H1 (cell line): ENCODE measurements at regions not wholly inside any gene's neighbourhood (a gene's known extent, or its start where the extent isn't known, plus 50 kb on each side); places are given as distances from the start of the nearest gene placed in this dataset.

Experiments
- CTCF ChIA-PET: fragments of 300-600 bp; sonication (Branson Sonifier 250); formaldehyde crosslinking; loops from one replicate; lab custom pipeline; 2021; ENCODE audit not compliant: partially characterized antibody; lab: Charles Lee
- POLR2A ChIA-PET: fragments of 300-600 bp; sonication (Branson Sonifier 250); formaldehyde crosslinking; loops from one replicate; lab custom pipeline; 2021; ENCODE audit warnings: inconsistent platforms; ENCODE audit not compliant: partially characterized antibody; lab: Charles Lee
- DNase-seq, 2 experiments: peaks; one replicate each; pipeline versions ENCODE4 v3.0.0 to v3.0.0-alpha.2; 2010 to 2022; ENCODE audit warnings: low spot score in 2 of 2, low read depth in 1 of 2, mixed read lengths in 1 of 2
- FAIRE-seq: peaks from 2 replicates; lab custom pipeline; 2011; peaks lifted over from hg19 to GRCh38; lab: Jason Lieb, UNC
- H2AFZ ChIP-seq: 2 replicates; pipeline ENCODE4 v1.8.1; 2012; ENCODE audit warnings: low read length, inconsistent platforms
- H2AK5ac ChIP-seq: 2 replicates; pipeline ENCODE4 v1.6.1; 2013; ENCODE audit warnings: low read depth, low read length
- H2BK120ac ChIP-seq: replicated peaks from 2 replicates; pipeline ENCODE3; 2013; ENCODE audit warnings: low read depth, low read length, inconsistent platforms
- H2BK12ac ChIP-seq: 2 replicates; pipeline ENCODE4 v1.6.1; 2013; ENCODE audit warnings: low read depth, low read length
- H2BK15ac ChIP-seq: 2 replicates; pipeline ENCODE4 v1.6.1; 2013; ENCODE audit warnings: low read length
- H2BK20ac ChIP-seq: 2 replicates; pipeline ENCODE4 v1.6.1; 2013; ENCODE audit warnings: low read length
- H2BK5ac ChIP-seq: 2 replicates; pipeline ENCODE4 v1.6.1; 2013; ENCODE audit warnings: low read depth, low read length
- H3K14ac ChIP-seq: 2 replicates; pipeline ENCODE4 v1.6.1; 2013; ENCODE audit warnings: inconsistent platforms; ENCODE audit not compliant: insufficient read length
- H3K18ac ChIP-seq: 2 replicates; pipeline ENCODE4 v1.6.1; 2013; ENCODE audit warnings: low read length; ENCODE audit errors: extremely low read depth
- H3K23ac ChIP-seq: 2 replicates; pipeline ENCODE4 v1.6.1; 2013; ENCODE audit warnings: inconsistent platforms; ENCODE audit not compliant: insufficient read length
- H3K23me2 ChIP-seq: 2 replicates; pipeline ENCODE4 v1.6.1; 2013; ENCODE audit warnings: low read depth, low read length
- H3K27ac ChIP-seq: 2 replicates; pipeline ENCODE4 v1.6.1; 2011; ENCODE audit warnings: low read depth, low read length, inconsistent platforms
- H3K27me3 ChIP-seq, 4 experiments: replicated peaks in 1 of 4; 1 replicate in 1 of 4; 2 replicates in 3 of 4; pipeline versions ENCODE4 v1.6.1 to v1.8.1; 2011 to 2013; ENCODE audit warnings: low read length in 3 of 4, mild to moderate bottlenecking in 3 of 4, inconsistent platforms in 2 of 4, mixed read lengths in 2 of 4, moderate library complexity in 1 of 4; ENCODE audit not compliant: control insufficient read depth in 3 of 4, insufficient read depth in 3 of 4; ENCODE audit errors: extremely low read depth in 1 of 4
- H3K36me3 ChIP-seq, 4 experiments: 2 replicates each; pipeline versions ENCODE4 v1.6.1 to v1.8.1; 2011 to 2013; ENCODE audit warnings: mild to moderate bottlenecking in 4 of 4, low read length in 3 of 4, moderate library complexity in 2 of 4, control low read depth in 1 of 4, inconsistent platforms in 1 of 4; ENCODE audit not compliant: insufficient read depth in 4 of 4, control insufficient read depth in 2 of 4
- H3K4ac ChIP-seq: replicated peaks from 2 replicates; pipeline ENCODE3; 2013; ENCODE audit warnings: low read length, low read depth, mixed read lengths, inconsistent platforms; ENCODE audit not compliant: insufficient read length
- H3K4me1 ChIP-seq, 4 experiments: replicated peaks in 1 of 4; 1 replicate in 1 of 4; 2 replicates in 3 of 4; pipeline versions ENCODE4 v1.6.1 to v1.8.1; 2011 to 2013; ENCODE audit warnings: low read length in 3 of 4, inconsistent platforms in 2 of 4, mixed read lengths in 1 of 4; ENCODE audit not compliant: insufficient read depth in 4 of 4, control insufficient read depth in 3 of 4
- H3K4me2 ChIP-seq, 2 experiments: 2 replicates each; pipeline versions ENCODE4 v1.6.1 to v1.8.1; 2011 to 2013; ENCODE audit warnings: low read depth in 2 of 2, low read length in 2 of 2, control low read depth in 1 of 2, inconsistent platforms in 1 of 2, mild to moderate bottlenecking in 1 of 2; ENCODE audit not compliant: insufficient read depth in 1 of 2
- H3K4me3 ChIP-seq, 4 experiments: fragments of 200-600, 300-600 bp in 1 of 4; sonication (generic), shearing (Covaris generic), sonication (Bioruptor Twin) in 1 of 4; 2 replicates each; pipeline versions ENCODE4 v1.5.1 to v1.8.1; 2011 to 2016; ENCODE audit warnings: low read length in 4 of 4, low read depth in 3 of 4, control low read depth in 2 of 4, inconsistent platforms in 2 of 4, mild to moderate bottlenecking in 2 of 4, mixed read lengths in 1 of 4, moderate library complexity in 1 of 4; ENCODE audit not compliant: insufficient read depth in 2 of 4; ENCODE audit errors: extremely low read depth in 1 of 4
- H3K56ac ChIP-seq: replicated peaks from 2 replicates; pipeline ENCODE3; 2013; ENCODE audit warnings: low read depth, mild to moderate bottlenecking, mixed read lengths, low read length, inconsistent platforms; ENCODE audit not compliant: insufficient read length
- H3K79me1 ChIP-seq: 2 replicates; pipeline ENCODE4 v1.6.1; 2013; ENCODE audit warnings: low read depth, low read length, control low read depth
- H3K79me2 ChIP-seq, 2 experiments: 2 replicates each; pipeline versions ENCODE4 v1.6.1 to v1.8.1; 2012 to 2013; ENCODE audit warnings: low read length in 2 of 2, mild to moderate bottlenecking in 2 of 2, inconsistent platforms in 1 of 2; ENCODE audit not compliant: insufficient read depth in 2 of 2, control insufficient read depth in 1 of 2
- H3K9ac ChIP-seq, 4 experiments: replicated peaks in 1 of 4; 1 replicate in 1 of 4; 2 replicates in 3 of 4; pipeline versions ENCODE4 v1.6.1 to v1.8.1; 2011 to 2013; ENCODE audit warnings: low read depth in 3 of 4, low read length in 3 of 4, control low read depth in 2 of 4, mild to moderate bottlenecking in 2 of 4, moderate library complexity in 2 of 4, inconsistent platforms in 1 of 4; ENCODE audit errors: extremely low read depth in 1 of 4
- H3K9me3 ChIP-seq, 2 experiments: 2 replicates each; pipeline versions ENCODE4 v1.6.1 to v1.8.1; 2012 to 2013; ENCODE audit warnings: mild to moderate bottlenecking in 2 of 2, moderate library complexity in 2 of 2, control low read depth in 1 of 2, inconsistent platforms in 1 of 2, low read depth in 1 of 2, low read length in 1 of 2, mixed read lengths in 1 of 2; ENCODE audit not compliant: insufficient read depth in 2 of 2
- H4K20me1 ChIP-seq, 2 experiments: replicated peaks in 1 of 2; 2 replicates each; pipeline versions ENCODE3 to v1.8.1; 2011 to 2013; ENCODE audit warnings: inconsistent platforms in 2 of 2, low read length in 2 of 2, mild to moderate bottlenecking in 1 of 2; ENCODE audit not compliant: insufficient read depth in 2 of 2, control insufficient read depth in 1 of 2
- H4K5ac ChIP-seq: 2 replicates; pipeline ENCODE4 v1.6.1; 2013; ENCODE audit warnings: low read length, low read depth, mixed read lengths, inconsistent platforms; ENCODE audit not compliant: insufficient read length
- H4K8ac ChIP-seq: 2 replicates; pipeline ENCODE4 v1.8.0; 2013; ENCODE audit warnings: mild to moderate bottlenecking, moderate library complexity, low read length, inconsistent platforms; ENCODE audit not compliant: insufficient read depth; ENCODE audit errors: extremely low read depth
- H4K91ac ChIP-seq: replicated peaks from 2 replicates; pipeline ENCODE3; 2013; ENCODE audit warnings: low read length, mixed read lengths, inconsistent platforms; ENCODE audit not compliant: insufficient read length
- BACH1 ChIP-seq: IDR thresholded peaks from 2 replicates; pipeline ENCODE4 v1.6.1; 2012; ENCODE audit warnings: low read length, improper control_type of control experiment
- CBX8 ChIP-seq: fragments of 300-800, 300-1000 bp; sonication (generic); IDR thresholded peaks from 2 replicates; pipeline ENCODE4 v1.7.1; 2016; ENCODE audit warnings: low read depth, low read length, borderline replicate concordance
- CHD2 ChIP-seq: IDR thresholded peaks from 2 replicates; pipeline ENCODE4 v1.6.1; 2012; ENCODE audit warnings: low read length, improper control_type of control experiment
- CTBP2 ChIP-seq: IDR thresholded peaks from 2 replicates; pipeline ENCODE4 v1.7.0; 2011; ENCODE audit warnings: borderline replicate concordance, mild to moderate bottlenecking, moderate library complexity, mixed read lengths, low read length; ENCODE audit not compliant: insufficient read depth, insufficient read length
- HDAC2 ChIP-seq, 2 experiments: fragments of 300-600 bp in 1 of 2; sonication (generic) in 1 of 2; IDR thresholded peaks; 2 replicates each; pipeline ENCODE4 v1.6.1; 2011 to 2012; ENCODE audit warnings: low read depth in 2 of 2, low read length in 2 of 2, mild to moderate bottlenecking in 2 of 2, moderate library complexity in 2 of 2, borderline replicate concordance in 1 of 2, inconsistent platforms in 1 of 2
- RFX5 ChIP-seq: IDR thresholded peaks from 2 replicates; pipeline ENCODE4 v1.6.1; 2011; ENCODE audit warnings: low read depth, low read length, improper control_type of control experiment, borderline replicate concordance
- SIN3A ChIP-seq, 2 experiments: IDR thresholded peaks in 1 of 2; conservative IDR thresholded peaks in 1 of 2; 2 replicates each; pipeline ENCODE4 v1.6.1; 2011 to 2012; ENCODE audit warnings: low read length in 2 of 2, improper control_type of control experiment in 1 of 2, low read depth in 1 of 2, mild to moderate bottlenecking in 1 of 2
- TAF1 ChIP-seq: IDR thresholded peaks from 2 replicates; pipeline ENCODE4 v1.6.1; 2011; ENCODE audit warnings: mild to moderate bottlenecking, low read depth, low read length
- TCF12 ChIP-seq: IDR thresholded peaks from 2 replicates; pipeline ENCODE4 v1.6.1; 2011; ENCODE audit warnings: low read depth, mild to moderate bottlenecking, low read length
- WGBS, 2 experiments: shearing (Covaris generic) in 1 of 2; methylation state at CpG; one replicate each; pipeline versions ENCODE4 v1.1.6 to v1.1.7; 2013 to 2015; ENCODE audit warnings: low lambda C conversion rate in 2 of 2, mixed read lengths in 2 of 2, inconsistent platforms in 1 of 2, low coverage in 1 of 2, missing lambda C conversion rate in 1 of 2; ENCODE audit not compliant: insufficient replicate concordance in 2 of 2, insufficient coverage in 1 of 2, insufficient read length in 1 of 2; ENCODE audit errors: extremely low coverage in 1 of 2, missing lambda C conversion rate in 1 of 2; 5-methylcytosine and 5-hydroxymethylcytosine counted together

- no peaks in the 10 kb centered on the region for H3K79me1 ChIP-seq
- H3K9me3 ChIP-seq = no peaks in the 10 kb centered on the region
- TF ChIP-seq RFX5 = no peak
- no peak for TF ChIP-seq SIN3A (conservative IDR thresholded peaks at IDR 0.05 in 1 of 2, IDR thresholded peaks at IDR 0.05 in 1 of 2; ENCODE audit: low read depth in 1 of 2, low read length in 2 of 2)
- TF ChIP-seq CTBP2 = no peak
- no peak for TF ChIP-seq CBX8
- no peak for TF ChIP-seq TCF12
- TF ChIP-seq BACH1 = no peak
- TF ChIP-seq HDAC2 (IDR thresholded peaks at IDR 0.05; ENCODE audit: borderline replicate concordance in 1 of 2, low read depth in 2 of 2, low read length in 2 of 2) = no peak
- TF ChIP-seq TAF1 = no peak
- no peak for TF ChIP-seq CHD2
- no peak overlapping the region for H4K5ac ChIP-seq
- no peak overlapping the region for H3K14ac ChIP-seq
- H3K4me1 ChIP-seq = no peaks in the 10 kb centered on the region
- no peak overlapping the region for H2AFZ ChIP-seq
- H4K91ac ChIP-seq = no peak overlapping the region
- H3K4me3 ChIP-seq = no peak overlapping the region
- no peaks in the 10 kb centered on the region for H4K20me1 ChIP-seq
- H3K4me2 ChIP-seq = no peak overlapping the region
- H2BK15ac ChIP-seq = no peak overlapping the region
- no peak overlapping the region for H2AK5ac ChIP-seq
- no peak overlapping the region for H2BK12ac ChIP-seq
- no peak overlapping the region for H3K4ac ChIP-seq
- POLR2A ChIA-PET = no interaction called here
- DNase-seq (no peak), FAIRE-seq (no peak)
- H4K8ac ChIP-seq = no peak overlapping the region
- H3K23me2 ChIP-seq = no peaks in the 10 kb centered on the region
- no peaks in the 10 kb centered on the region for H3K27me3 ChIP-seq
- no peak overlapping the region for H3K56ac ChIP-seq
- H2BK120ac ChIP-seq = no peak overlapping the region
- no peak overlapping the region for H3K9ac ChIP-seq
- H3K27ac ChIP-seq = no peak overlapping the region
- H3K36me3 ChIP-seq = no peaks in the 10 kb centered on the region
- H3K79me2 ChIP-seq = no peaks in the 10 kb centered on the region
- no peak overlapping the region for H3K18ac ChIP-seq
- no peak overlapping the region for H2BK20ac ChIP-seq
- CTCF ChIA-PET = no interaction called here
- no peak overlapping the region for H2BK5ac ChIP-seq
- WGBS, 2 experiments = 91% methylated on average over 4 of the region's 4 CpGs; no CpG with 5 or more reads in 1 of the 2 experiments
- no peak overlapping the region for H3K23ac ChIP-seq
Observed at GRCh38 chr2:38213619-38214167, 137.7 kb upstream of the CYP1B1 start.
